Suprapubic skin (tissue), 4 donors: ENCODE measurements at regions not wholly inside any gene's neighbourhood (a gene's known extent, or its start where the extent isn't known, plus 50 kb on each side); places are given as distances from the start of the nearest gene placed in this dataset.

Experiments
- POLR2A ChIP-seq, 2 donors: fragments of 450-650 bp; IDR thresholded peaks; one replicate each; pipeline ENCODE4 v1.6.1; 2017; ENCODE audit warnings: antibody characterized with exemption in 2 of 2, mild to moderate bottlenecking in 2 of 2, moderate library complexity in 2 of 2
- POLR2AphosphoS5 ChIP-seq, 3 donors: sonication (generic); formaldehyde crosslinking; IDR thresholded peaks; one replicate each; pipeline ENCODE4 v1.6.1; 2017; ENCODE audit warnings: antibody characterized with exemption in 3 of 3
- TF ChIP-seq, protein P1 (sequence below), 2 donors: fragments of 200-600 bp in 1 of 2; fragments of 450-650 bp in 1 of 2; sonication (generic) in 1 of 2; IDR thresholded peaks; one replicate each; pipeline ENCODE4 v1.5.1; 2016 to 2019; ENCODE audit warnings: antibody characterized with exemption in 2 of 2, mild to moderate bottlenecking in 1 of 2, moderate library complexity in 1 of 2

DNA sequence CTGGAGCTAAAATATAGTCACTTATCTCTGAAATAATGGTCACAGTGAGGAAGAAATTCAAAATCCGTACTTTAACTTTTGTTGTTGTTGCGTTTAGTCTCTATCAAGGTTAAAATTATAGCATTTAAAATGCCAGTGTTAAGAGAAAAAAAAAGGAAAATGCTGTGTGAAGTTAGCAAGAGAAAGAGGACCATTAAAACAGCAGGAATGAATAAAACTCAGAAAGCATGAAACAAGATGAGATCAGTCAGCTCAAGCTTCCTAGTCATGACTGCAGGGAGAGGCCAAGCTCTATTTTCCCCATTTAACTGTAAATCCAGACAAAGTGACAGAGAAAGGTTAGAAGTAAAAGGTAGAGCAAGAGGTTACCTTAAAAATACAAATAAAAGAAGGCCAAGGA, 281.7 kb upstream of the ATP5MC3 start:
- TF ChIP-seq POLR2A (IDR thresholded peaks at IDR 0.05) (no peak), POLR2AphosphoS5 (IDR thresholded peaks at IDR 0.05) (no peak)
- TF ChIP-seq, protein P1, sequence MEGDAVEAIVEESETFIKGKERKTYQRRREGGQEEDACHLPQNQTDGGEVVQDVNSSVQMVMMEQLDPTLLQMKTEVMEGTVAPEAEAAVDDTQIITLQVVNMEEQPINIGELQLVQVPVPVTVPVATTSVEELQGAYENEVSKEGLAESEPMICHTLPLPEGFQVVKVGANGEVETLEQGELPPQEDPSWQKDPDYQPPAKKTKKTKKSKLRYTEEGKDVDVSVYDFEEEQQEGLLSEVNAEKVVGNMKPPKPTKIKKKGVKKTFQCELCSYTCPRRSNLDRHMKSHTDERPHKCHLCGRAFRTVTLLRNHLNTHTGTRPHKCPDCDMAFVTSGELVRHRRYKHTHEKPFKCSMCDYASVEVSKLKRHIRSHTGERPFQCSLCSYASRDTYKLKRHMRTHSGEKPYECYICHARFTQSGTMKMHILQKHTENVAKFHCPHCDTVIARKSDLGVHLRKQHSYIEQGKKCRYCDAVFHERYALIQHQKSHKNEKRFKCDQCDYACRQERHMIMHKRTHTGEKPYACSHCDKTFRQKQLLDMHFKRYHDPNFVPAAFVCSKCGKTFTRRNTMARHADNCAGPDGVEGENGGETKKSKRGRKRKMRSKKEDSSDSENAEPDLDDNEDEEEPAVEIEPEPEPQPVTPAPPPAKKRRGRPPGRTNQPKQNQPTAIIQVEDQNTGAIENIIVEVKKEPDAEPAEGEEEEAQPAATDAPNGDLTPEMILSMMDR (IDR thresholded peaks at IDR 0.05) = no peak
